Cardiac muscle cell (in vitro differentiated cells and primary cell): ENCODE measurements at regions not wholly inside any gene's neighbourhood (a gene's known extent, or its start where the extent isn't known, plus 50 kb on each side); places are given as distances from the start of the nearest gene placed in this dataset.

Experiments
- DNase-seq, 2 donors: peaks; one replicate each; pipeline versions ENCODE4 v3.0.0 to v3.0.0-alpha.2; 2010 to 2017; ENCODE audit warnings: low read depth in 1 of 2, low spot score in 1 of 2
- H3K27ac ChIP-seq: fragments of 200-600 bp; sonication (generic); 2 replicates; pipeline ENCODE4 v1.5.1; 2016
- H3K27me3 ChIP-seq: fragments of 200-600 bp; sonication (generic); 2 replicates; pipeline ENCODE4 v1.6.0; 2016; ENCODE audit warnings: control low read depth
- H3K36me3 ChIP-seq: fragments of 200-600 bp; sonication (generic); 2 replicates; pipeline ENCODE4 v1.5.1; 2016; ENCODE audit warnings: control low read depth
- H3K4me1 ChIP-seq: fragments of 200-600 bp; sonication (generic); 2 replicates; pipeline ENCODE4 v1.8.1; 2017; ENCODE audit warnings: low read depth, mild to moderate bottlenecking, mixed run types
- H3K4me3 ChIP-seq: fragments of 200-600 bp; sonication (generic); 2 replicates; pipeline ENCODE4 v1.5.1; 2016; ENCODE audit warnings: mild to moderate bottlenecking
- H3K9me3 ChIP-seq: fragments of 200-600 bp; sonication (generic); 2 replicates; pipeline ENCODE4 v1.5.1; 2017; ENCODE audit warnings: low read depth, mild to moderate bottlenecking, control low read depth
- TF ChIP-seq, protein P1 (sequence below): IDR thresholded peaks from 2 replicates; pipeline ENCODE4 v1.5.1; 2012; ENCODE audit warnings: low read depth, mild to moderate bottlenecking, low read length

DNA sequence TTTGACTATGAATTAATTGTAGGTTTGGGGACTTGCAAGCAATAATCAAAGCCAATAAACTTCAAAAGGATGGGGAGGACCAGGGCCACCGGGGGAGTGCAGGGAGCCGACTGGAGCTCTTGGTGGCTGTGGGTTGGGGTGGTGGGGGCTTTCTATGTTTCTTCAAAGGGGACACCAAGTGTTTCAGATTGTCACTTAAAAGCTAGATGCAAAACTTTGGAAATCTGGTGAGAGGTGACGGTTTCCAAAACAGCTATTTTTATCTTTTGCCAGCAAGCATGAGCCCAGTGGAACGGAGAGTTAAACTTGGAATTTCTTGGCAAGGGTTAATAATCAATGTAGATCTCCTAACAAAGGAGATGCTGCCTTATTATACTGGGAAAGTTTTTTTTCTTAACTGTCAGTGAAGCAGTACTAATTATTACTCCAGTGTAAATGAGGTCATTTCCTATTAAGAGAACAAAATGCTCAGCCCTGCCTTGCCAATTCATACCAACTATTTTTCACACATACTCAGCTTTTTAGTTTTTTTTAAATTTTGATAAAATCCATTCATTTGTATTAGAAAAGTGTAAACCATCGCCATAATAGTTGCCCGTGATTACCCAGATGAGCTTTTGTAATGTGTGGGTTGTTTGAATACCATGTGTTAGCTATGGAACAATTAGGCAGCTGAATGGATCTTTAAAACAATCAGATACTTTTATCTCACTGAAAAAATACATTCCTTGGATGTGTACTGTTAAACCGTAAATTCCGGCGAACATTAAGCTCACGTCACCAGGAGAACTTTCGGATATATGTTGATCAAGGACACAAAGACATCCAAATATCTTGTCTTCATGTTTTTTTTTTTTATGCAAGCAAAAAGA is 95.9 kb upstream of the ZNF536 start:
- no peak overlapping the region for H3K4me3 ChIP-seq
- no peak overlapping the region for H3K27ac ChIP-seq

DNA sequence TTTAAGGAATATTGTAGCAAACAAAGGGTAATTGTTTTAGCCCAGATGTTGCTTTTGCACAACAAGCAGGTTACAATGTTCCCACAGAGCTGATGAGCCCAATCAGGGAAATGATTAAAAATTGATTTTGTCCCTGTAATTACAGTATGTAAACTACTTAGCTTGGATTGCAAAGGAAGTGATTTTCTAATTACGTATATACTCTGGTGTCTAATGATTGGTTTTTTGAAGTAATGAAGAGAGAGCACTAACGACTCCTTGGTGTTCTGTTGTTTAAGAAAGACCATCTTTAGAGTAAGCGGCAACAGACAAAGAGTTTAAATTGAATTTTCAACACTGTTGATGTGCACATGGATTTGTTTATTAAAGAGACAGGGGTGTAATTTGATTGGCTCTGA is 95.3 kb upstream of the ZNF536 start:
- no peak for DNase-seq
- Histone ChIP-seq H3K27ac (no peak overlapping the region), H3K4me1 (no peaks in the 10 kb centered on the region), H3K9me3 (no peaks in the 10 kb centered on the region), H3K36me3 (no peaks in the 10 kb centered on the region), H3K4me3 (no peak overlapping the region), H3K27me3 (peaks cover 7% of the 10 kb centered on the region)
- TF ChIP-seq, protein P1, sequence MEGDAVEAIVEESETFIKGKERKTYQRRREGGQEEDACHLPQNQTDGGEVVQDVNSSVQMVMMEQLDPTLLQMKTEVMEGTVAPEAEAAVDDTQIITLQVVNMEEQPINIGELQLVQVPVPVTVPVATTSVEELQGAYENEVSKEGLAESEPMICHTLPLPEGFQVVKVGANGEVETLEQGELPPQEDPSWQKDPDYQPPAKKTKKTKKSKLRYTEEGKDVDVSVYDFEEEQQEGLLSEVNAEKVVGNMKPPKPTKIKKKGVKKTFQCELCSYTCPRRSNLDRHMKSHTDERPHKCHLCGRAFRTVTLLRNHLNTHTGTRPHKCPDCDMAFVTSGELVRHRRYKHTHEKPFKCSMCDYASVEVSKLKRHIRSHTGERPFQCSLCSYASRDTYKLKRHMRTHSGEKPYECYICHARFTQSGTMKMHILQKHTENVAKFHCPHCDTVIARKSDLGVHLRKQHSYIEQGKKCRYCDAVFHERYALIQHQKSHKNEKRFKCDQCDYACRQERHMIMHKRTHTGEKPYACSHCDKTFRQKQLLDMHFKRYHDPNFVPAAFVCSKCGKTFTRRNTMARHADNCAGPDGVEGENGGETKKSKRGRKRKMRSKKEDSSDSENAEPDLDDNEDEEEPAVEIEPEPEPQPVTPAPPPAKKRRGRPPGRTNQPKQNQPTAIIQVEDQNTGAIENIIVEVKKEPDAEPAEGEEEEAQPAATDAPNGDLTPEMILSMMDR = no peak

More for the DNA sequence above, 95.9 kb upstream of the ZNF536 start:
- H3K36me3 ChIP-seq = no peaks in the 10 kb centered on the region
- H3K27me3 ChIP-seq = peaks cover 7% of the 10 kb centered on the region
- TF ChIP-seq, protein P1 = no peak
- no peaks in the 10 kb centered on the region for H3K9me3 ChIP-seq
- DNase-seq = no peak
- no peaks in the 10 kb centered on the region for H3K4me1 ChIP-seq

DNA sequence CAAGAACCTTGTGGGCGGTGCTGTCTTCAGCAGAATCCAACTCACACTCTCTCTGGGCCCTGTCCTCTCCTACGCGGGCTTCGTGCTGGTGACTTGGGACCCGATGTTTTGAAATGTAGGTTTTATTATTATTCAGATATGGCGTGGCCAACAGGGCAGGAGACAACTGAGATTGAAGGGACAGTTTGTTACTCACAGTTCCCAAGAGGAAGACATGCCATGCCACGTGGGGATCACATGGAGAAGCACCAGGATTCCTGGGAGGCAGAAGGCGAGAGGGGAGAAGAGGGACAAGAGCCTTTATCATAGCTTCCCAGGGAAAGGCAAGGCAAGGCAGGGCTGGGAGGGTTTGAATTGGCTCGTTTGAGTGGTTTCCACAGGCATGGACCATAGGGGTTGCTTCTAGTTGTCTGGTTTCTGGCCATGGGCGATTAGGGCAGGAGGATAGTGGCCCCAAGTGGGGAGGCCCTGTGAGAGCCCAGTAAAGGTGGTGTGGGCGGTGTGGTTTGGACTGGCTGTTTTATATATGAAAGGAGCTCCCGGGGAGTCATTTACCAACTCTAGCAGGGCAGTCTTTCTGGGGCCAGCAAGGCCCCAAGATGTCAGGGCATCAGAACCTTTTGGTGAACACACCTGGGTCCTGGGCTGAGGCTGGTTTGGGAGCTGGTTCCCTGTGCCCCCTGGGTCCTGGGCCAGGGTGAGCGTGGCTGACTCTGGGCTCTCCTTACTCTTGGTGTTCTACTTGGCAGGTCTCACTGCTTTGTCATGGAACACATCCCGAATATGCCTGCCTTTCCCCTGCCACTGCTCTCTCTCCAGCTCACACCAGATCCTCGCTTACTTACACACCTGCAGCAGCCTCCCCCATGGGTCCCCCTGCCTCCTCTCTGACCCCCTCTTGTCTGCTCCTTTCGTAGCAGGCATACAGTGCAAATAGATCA is 94.0 kb upstream of the ZNF536 start:
- TF ChIP-seq, protein P1 = no peak
- H3K9me3 ChIP-seq = no peaks in the 10 kb centered on the region

DNA sequence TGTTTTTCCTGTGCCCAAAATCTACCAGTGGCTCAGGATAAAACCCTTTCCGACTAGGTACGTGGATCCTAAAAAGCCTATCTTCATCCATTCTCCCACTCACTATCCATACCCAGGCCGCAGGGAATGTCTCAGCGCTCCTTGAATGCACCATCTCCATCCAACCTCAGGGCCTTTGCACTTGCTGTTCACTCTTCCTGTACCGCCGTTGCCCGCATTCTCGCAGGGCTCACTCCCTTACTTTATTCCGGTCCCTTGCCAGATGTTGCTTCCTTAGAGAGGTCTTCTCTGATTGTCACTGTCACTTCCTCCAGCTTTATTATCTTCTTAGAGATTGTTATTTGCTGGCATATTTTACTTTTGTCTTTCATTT is 93.3 kb upstream of the ZNF536 start:
- Histone ChIP-seq H3K27ac (no peak overlapping the region), H3K36me3 (no peaks in the 10 kb centered on the region), H3K4me1 (no peaks in the 10 kb centered on the region), H3K4me3 (no peak overlapping the region), H3K27me3 (peaks cover 7% of the 10 kb centered on the region), H3K9me3 (no peaks in the 10 kb centered on the region)
- DNase-seq = no peak
- TF ChIP-seq, protein P1 = no peak

More for the DNA sequence above, 94.0 kb upstream of the ZNF536 start:
- Histone ChIP-seq H3K4me3 (no peak overlapping the region), H3K27me3 (peaks cover 7% of the 10 kb centered on the region), H3K4me1 (no peaks in the 10 kb centered on the region), H3K36me3 (no peaks in the 10 kb centered on the region), H3K27ac (no peak overlapping the region)
- no peak for DNase-seq

DNA sequence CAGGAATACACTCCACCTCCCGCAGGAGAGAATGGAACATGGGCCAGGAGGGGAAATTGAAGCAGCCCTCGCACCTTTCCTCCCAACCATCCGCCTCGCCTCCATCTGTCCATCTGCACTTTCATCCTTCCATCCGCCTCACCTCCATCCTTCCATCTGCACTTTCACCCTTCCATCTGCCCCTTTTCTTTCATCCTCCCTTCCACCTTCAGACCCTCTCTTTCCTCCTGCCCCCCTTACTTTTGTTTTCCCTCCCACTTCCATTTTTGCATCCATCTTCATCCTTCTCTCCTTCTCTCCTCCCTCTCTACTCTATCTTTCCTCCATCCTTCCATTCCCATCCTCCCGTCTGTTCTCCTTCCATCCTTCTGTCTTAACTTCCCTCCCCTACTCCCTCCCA is 92.2 kb upstream of the ZNF536 start:
- H3K4me1 ChIP-seq = no peaks in the 10 kb centered on the region
- no peak for DNase-seq
- no peak overlapping the region for H3K4me3 ChIP-seq
- TF ChIP-seq, protein P1 = no peak
- H3K27me3 ChIP-seq = peaks cover 7% of the 10 kb centered on the region
- no peak overlapping the region for H3K27ac ChIP-seq
- H3K9me3 ChIP-seq = no peaks in the 10 kb centered on the region
- H3K36me3 ChIP-seq = no peaks in the 10 kb centered on the region
